ENCODE measurements at regions not wholly inside any gene's neighbourhood (a gene's known extent, or its start where the extent isn't known, plus 50 kb on each side); places are given as distances from the start of the nearest gene placed in this dataset.

- FAIRE-seq (no peak), DNase-seq (no peak)
- Histone ChIP-seq H3K4me1 (ENCODE audit: control insufficient read depth in 3 of 3, insufficient read depth in 2 of 3, low read depth in 1 of 3, low read length in 2 of 3) (no peaks in the 10 kb centered on the region), H3K27ac (ENCODE audit: low read depth in 1 of 3, low read length in 2 of 3) (no peak overlapping the region), H3K27me3 (ENCODE audit: control insufficient read depth in 3 of 3, insufficient read depth in 3 of 3, low read length in 3 of 3) (peaks cover 0 to 2% (median 0%) of the 10 kb centered on the region in 3 donors), H3K4me3 (ENCODE audit: low read depth in 1 of 3, low read length in 3 of 3) (no peak overlapping the region), H3K36me3 (ENCODE audit: control insufficient read depth in 3 of 3, insufficient read depth in 2 of 3, low read depth in 1 of 3, low read length in 3 of 3) (no peaks in the 10 kb centered on the region), H3K9me3 (ENCODE audit: control insufficient read depth in 2 of 2, insufficient read depth in 1 of 2, low read depth in 1 of 2, low read length in 1 of 2) (no peaks in the 10 kb centered on the region)
- 65 to 78% (median 76%) methylated on average over 10 of the region's 10 CpGs for WGBS, 3 donors
These were observed 656.5 kb upstream of the COBL start for GRCh38 chr7:51973071-51973470.

GRCh38 chr7:51970961-51971665, 654.5 kb upstream of the COBL start:
- Histone ChIP-seq H3K36me3 (ENCODE audit: control insufficient read depth in 3 of 3, insufficient read depth in 2 of 3, low read depth in 1 of 3, low read length in 3 of 3) (no peaks in the 10 kb centered on the region), H3K4me1 (ENCODE audit: control insufficient read depth in 3 of 3, insufficient read depth in 2 of 3, low read depth in 1 of 3, low read length in 2 of 3) (no peaks in the 10 kb centered on the region), H3K27me3 (ENCODE audit: control insufficient read depth in 3 of 3, insufficient read depth in 3 of 3, low read length in 3 of 3) (peaks cover 0 to 2% (median 0%) of the 10 kb centered on the region in 3 donors), H3K27ac (ENCODE audit: low read depth in 1 of 3, low read length in 2 of 3) (no peak overlapping the region), H3K4me3 (ENCODE audit: low read depth in 1 of 3, low read length in 3 of 3) (no peak overlapping the region), H3K9me3 (ENCODE audit: control insufficient read depth in 2 of 2, insufficient read depth in 1 of 2, low read depth in 1 of 2, low read length in 1 of 2) (no peaks in the 10 kb centered on the region)
- 71 to 81% (median 74%) methylated on average over 4 of the region's 4 CpGs for WGBS, 3 donors
- DNase-seq (no peak), FAIRE-seq (no peak)

- no peaks in the 10 kb centered on the region for H3K9me3 ChIP-seq (ENCODE audit: control insufficient read depth in 2 of 2, insufficient read depth in 1 of 2, low read depth in 1 of 2, low read length in 1 of 2)
- peaks cover 0 to 2% (median 0%) of the 10 kb centered on the region in 3 donors for H3K27me3 ChIP-seq (ENCODE audit: control insufficient read depth in 3 of 3, insufficient read depth in 3 of 3, low read length in 3 of 3)
- H3K4me3 ChIP-seq (ENCODE audit: low read depth in 1 of 3, low read length in 3 of 3), result no peak overlapping the region
- no peaks in the 10 kb centered on the region for H3K36me3 ChIP-seq (ENCODE audit: control insufficient read depth in 3 of 3, insufficient read depth in 2 of 3, low read depth in 1 of 3, low read length in 3 of 3)
- DNase-seq (no peak), FAIRE-seq (no peak)
- 56 to 72% (median 70%) methylated on average over 2 of the region's 2 CpGs for WGBS, 3 donors
- H3K4me1 ChIP-seq (ENCODE audit: control insufficient read depth in 3 of 3, insufficient read depth in 2 of 3, low read depth in 1 of 3, low read length in 2 of 3), result no peaks in the 10 kb centered on the region
- no peak overlapping the region for H3K27ac ChIP-seq (ENCODE audit: low read depth in 1 of 3, low read length in 2 of 3)
These were observed 651.9 kb upstream of the COBL start for GRCh38 chr7:51968461-51968860.

- peaks cover 0 to 2% (median 0%) of the 10 kb centered on the region in 3 donors for H3K27me3 ChIP-seq (ENCODE audit: control insufficient read depth in 3 of 3, insufficient read depth in 3 of 3, low read length in 3 of 3)
- H3K4me1 ChIP-seq (ENCODE audit: control insufficient read depth in 3 of 3, insufficient read depth in 2 of 3, low read depth in 1 of 3, low read length in 2 of 3), result no peaks in the 10 kb centered on the region
- H3K4me3 ChIP-seq (ENCODE audit: low read depth in 1 of 3, low read length in 3 of 3), result no peak overlapping the region
- H3K9me3 ChIP-seq (ENCODE audit: control insufficient read depth in 2 of 2, insufficient read depth in 1 of 2, low read depth in 1 of 2, low read length in 1 of 2), result no peaks in the 10 kb centered on the region
- FAIRE-seq (no peak), DNase-seq (no peak)
- H3K27ac ChIP-seq (ENCODE audit: low read depth in 1 of 3, low read length in 2 of 3), result no peak overlapping the region
- 20 to 38% (median 32%) methylated on average over 5 of the region's 5 CpGs for WGBS, 3 donors
- no peaks in the 10 kb centered on the region for H3K36me3 ChIP-seq (ENCODE audit: control insufficient read depth in 3 of 3, insufficient read depth in 2 of 3, low read depth in 1 of 3, low read length in 3 of 3)
These were observed 648.8 kb upstream of the COBL start for GRCh38 chr7:51965454-51965853.

- no peak for DNase-seq
- H3K4me3 ChIP-seq (ENCODE audit: low read depth in 1 of 3, low read length in 3 of 3), result no peak overlapping the region
- 69 to 80% (median 72%) methylated on average over 2 of the region's 2 CpGs for WGBS, 3 donors
- peaks cover 0 to 1% of the 10 kb centered on the region in 2 donors for H3K9me3 ChIP-seq (ENCODE audit: control insufficient read depth in 2 of 2, insufficient read depth in 1 of 2, low read depth in 1 of 2, low read length in 1 of 2)
- no peaks in the 10 kb centered on the region for H3K27me3 ChIP-seq (ENCODE audit: control insufficient read depth in 3 of 3, insufficient read depth in 3 of 3, low read length in 3 of 3)
- no peak overlapping the region for H3K27ac ChIP-seq (ENCODE audit: low read depth in 1 of 3, low read length in 2 of 3)
- H3K4me1 ChIP-seq (ENCODE audit: control insufficient read depth in 3 of 3, insufficient read depth in 2 of 3, low read depth in 1 of 3, low read length in 2 of 3), result no peaks in the 10 kb centered on the region
- H3K36me3 ChIP-seq (ENCODE audit: control insufficient read depth in 3 of 3, insufficient read depth in 2 of 3, low read depth in 1 of 3, low read length in 3 of 3), result no peaks in the 10 kb centered on the region
- FAIRE-seq, result no peak
These were observed 645.2 kb upstream of the COBL start for GRCh38 chr7:51961804-51962203.

- DNase-seq (no peak), FAIRE-seq (no peak)
- H3K27me3 ChIP-seq (ENCODE audit: control insufficient read depth in 3 of 3, insufficient read depth in 3 of 3, low read length in 3 of 3), result peaks cover 0 to 2% (median 0%) of the 10 kb centered on the region in 3 donors
- no peak overlapping the region for H3K27ac ChIP-seq (ENCODE audit: low read depth in 1 of 3, low read length in 2 of 3)
- H3K4me3 ChIP-seq (ENCODE audit: low read depth in 1 of 3, low read length in 3 of 3), result no peak overlapping the region
- 51 to 65% (median 61%) methylated on average over 3 of the region's 3 CpGs for WGBS, 3 donors
- no peaks in the 10 kb centered on the region for H3K36me3 ChIP-seq (ENCODE audit: control insufficient read depth in 3 of 3, insufficient read depth in 2 of 3, low read depth in 1 of 3, low read length in 3 of 3)
- H3K4me1 ChIP-seq (ENCODE audit: control insufficient read depth in 3 of 3, insufficient read depth in 2 of 3, low read depth in 1 of 3, low read length in 2 of 3), result no peaks in the 10 kb centered on the region
- H3K9me3 ChIP-seq (ENCODE audit: control insufficient read depth in 2 of 2, insufficient read depth in 1 of 2, low read depth in 1 of 2, low read length in 1 of 2), result no peaks in the 10 kb centered on the region
These were observed 634.2 kb upstream of the COBL start for GRCh38 chr7:51950813-51951212.

GRCh38 chr7:51949726-51950644, 633.4 kb upstream of the COBL start:
- Histone ChIP-seq H3K4me1 (ENCODE audit: control insufficient read depth in 3 of 3, insufficient read depth in 2 of 3, low read depth in 1 of 3, low read length in 2 of 3) (no peaks in the 10 kb centered on the region), H3K9me3 (ENCODE audit: control insufficient read depth in 2 of 2, insufficient read depth in 1 of 2, low read depth in 1 of 2, low read length in 1 of 2) (no peaks in the 10 kb centered on the region), H3K27ac (ENCODE audit: low read depth in 1 of 3, low read length in 2 of 3) (no peak overlapping the region), H3K4me3 (ENCODE audit: low read depth in 1 of 3, low read length in 3 of 3) (no peak overlapping the region), H3K36me3 (ENCODE audit: control insufficient read depth in 3 of 3, insufficient read depth in 2 of 3, low read depth in 1 of 3, low read length in 3 of 3) (no peaks in the 10 kb centered on the region), H3K27me3 (ENCODE audit: control insufficient read depth in 3 of 3, insufficient read depth in 3 of 3, low read length in 3 of 3) (peaks cover 0 to 2% (median 0%) of the 10 kb centered on the region in 3 donors)
- DNase-seq (no peak), FAIRE-seq (no peak)
- 43 to 50% (median 45%) methylated on average over 9 of the region's 9 CpGs for WGBS, 3 donors

GRCh38 chr7:51930834-51931233, 614.2 kb upstream of the COBL start:
- Histone ChIP-seq H3K36me3 (ENCODE audit: control insufficient read depth in 3 of 3, insufficient read depth in 2 of 3, low read depth in 1 of 3, low read length in 3 of 3) (no peaks in the 10 kb centered on the region), H3K4me3 (ENCODE audit: low read depth in 1 of 3, low read length in 3 of 3) (no peak overlapping the region), H3K27ac (ENCODE audit: low read depth in 1 of 3, low read length in 2 of 3) (no peak overlapping the region), H3K9me3 (ENCODE audit: control insufficient read depth in 2 of 2, insufficient read depth in 1 of 2, low read depth in 1 of 2, low read length in 1 of 2) (peaks cover 0 to 3% of the 10 kb centered on the region in 2 donors), H3K27me3 (ENCODE audit: control insufficient read depth in 3 of 3, insufficient read depth in 3 of 3, low read length in 3 of 3) (no peaks in the 10 kb centered on the region), H3K4me1 (ENCODE audit: control insufficient read depth in 3 of 3, insufficient read depth in 2 of 3, low read depth in 1 of 3, low read length in 2 of 3) (no peaks in the 10 kb centered on the region)
- WGBS, 3 donors, result 15 to 40% (median 16%) methylated on average over 2 of the region's 2 CpGs
- FAIRE-seq, result no peak
- no peak for DNase-seq
